ENCODE measurements at regions not wholly inside any gene's neighbourhood (a gene's known extent, or its start where the extent isn't known, plus 50 kb on each side); places are given as distances from the start of the nearest gene placed in this dataset.

GRCh38 chr10:1989090-1989489, 251.8 kb upstream of the ADARB2 start:
- Mint-ChIP-seq H3K4me3 (no peak overlapping the region), H3K36me3 (ENCODE audit: low read depth) (no peaks in the 10 kb centered on the region), H3K27me3 (no peaks in the 10 kb centered on the region), H3K4me1 (ENCODE audit: low read depth) (no peaks in the 10 kb centered on the region), H3K27ac (no peak overlapping the region), H3K9me3 (no peaks in the 10 kb centered on the region)
- intact Hi-C loops (cut with micrococcal nuclease): no loop called here

GRCh38 chr10:1981976-1982375, 244.7 kb upstream of the ADARB2 start:
- Mint-ChIP-seq H3K27ac (no peak overlapping the region), H3K4me3 (no peak overlapping the region), H3K9me3 (no peaks in the 10 kb centered on the region), H3K36me3 (ENCODE audit: low read depth) (no peaks in the 10 kb centered on the region), H3K27me3 (no peaks in the 10 kb centered on the region), H3K4me1 (ENCODE audit: low read depth) (no peaks in the 10 kb centered on the region)
- intact Hi-C loops (cut with micrococcal nuclease): no loop called here

GRCh38 chr10:1980459-1980858, 243.1 kb upstream of the ADARB2 start:
- Mint-ChIP-seq H3K27me3 (no peaks in the 10 kb centered on the region), H3K4me3 (no peak overlapping the region), H3K4me1 (ENCODE audit: low read depth) (no peaks in the 10 kb centered on the region), H3K9me3 (no peaks in the 10 kb centered on the region), H3K36me3 (ENCODE audit: low read depth) (no peaks in the 10 kb centered on the region), H3K27ac (no peak overlapping the region)
- intact Hi-C loops (cut with micrococcal nuclease): no loop called here

DNA sequence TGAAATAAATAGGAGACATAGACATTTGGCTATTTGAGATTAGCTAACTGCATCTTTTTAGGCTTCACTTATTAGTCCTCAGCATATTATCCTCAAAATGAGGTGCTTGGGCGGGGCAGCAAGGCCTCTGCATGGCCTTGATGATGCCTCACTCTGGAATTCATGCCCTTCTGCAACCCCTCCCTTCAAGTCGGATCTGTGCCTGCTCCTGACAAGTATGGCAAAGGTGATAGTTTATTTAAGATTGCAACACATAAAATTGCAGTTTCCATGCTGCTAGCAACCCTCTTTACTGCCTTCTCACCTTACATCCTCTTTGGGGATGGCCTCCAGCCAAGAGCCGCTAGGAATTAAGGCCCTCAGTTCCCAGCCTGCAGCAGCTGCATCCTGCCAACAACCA, 241.3 kb upstream of the ADARB2 start:
- Mint-ChIP-seq H3K4me1 (ENCODE audit: low read depth) (no peaks in the 10 kb centered on the region), H3K27ac (no peak overlapping the region), H3K9me3 (no peaks in the 10 kb centered on the region), H3K4me3 (no peak overlapping the region), H3K27me3 (no peaks in the 10 kb centered on the region), H3K36me3 (ENCODE audit: low read depth) (no peaks in the 10 kb centered on the region)
- intact Hi-C loops (cut with micrococcal nuclease): no loop called here

DNA sequence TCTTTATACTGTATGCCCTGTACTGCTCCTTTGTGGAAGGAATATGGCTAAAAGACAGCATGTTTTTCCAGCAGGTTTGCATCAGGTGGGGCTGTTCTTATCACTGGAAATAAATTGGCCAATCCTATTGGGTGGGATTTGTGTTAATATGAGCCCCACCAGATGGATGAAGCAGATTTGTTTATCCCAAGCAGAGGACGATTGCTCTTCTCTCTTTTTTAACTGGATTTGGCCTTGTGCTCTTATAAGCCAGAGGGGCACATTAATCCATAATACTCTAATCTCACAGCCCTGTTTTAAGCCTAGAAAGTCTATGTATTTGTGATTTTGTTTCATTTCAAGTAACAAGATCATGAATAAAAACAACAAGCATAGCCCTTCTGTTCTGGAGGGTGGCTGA, 240.1 kb upstream of the ADARB2 start:
- no peaks in the 10 kb centered on the region for H3K27me3 Mint-ChIP-seq
- H3K4me1 Mint-ChIP-seq (ENCODE audit: low read depth): no peaks in the 10 kb centered on the region
- H3K4me3 Mint-ChIP-seq: no peak overlapping the region
- H3K27ac Mint-ChIP-seq: no peak overlapping the region
- no peaks in the 10 kb centered on the region for H3K36me3 Mint-ChIP-seq (ENCODE audit: low read depth)
- intact Hi-C loops (cut with micrococcal nuclease): no loop called here
- H3K9me3 Mint-ChIP-seq: peaks cover 2% of the 10 kb centered on the region

DNA sequence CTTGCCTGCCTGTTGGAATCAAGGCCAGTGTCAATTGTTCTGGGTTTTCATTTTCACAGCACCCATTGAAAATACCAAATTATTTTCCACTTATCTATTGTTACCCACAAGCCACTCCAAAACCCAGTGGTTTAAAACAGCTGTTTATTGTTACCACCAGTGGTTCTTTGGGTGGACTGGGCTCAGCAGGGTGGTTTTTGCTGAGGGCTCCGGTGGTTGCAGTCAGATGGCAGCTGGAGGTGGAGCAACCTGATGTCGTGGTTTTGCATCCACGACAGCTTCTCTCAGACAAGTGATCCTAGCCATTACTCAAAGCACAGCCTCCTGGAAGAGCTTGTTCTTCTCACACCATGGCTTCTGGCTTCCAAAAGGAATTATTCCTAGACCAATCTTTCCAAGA, 235.1 kb upstream of the ADARB2 start:
- Mint-ChIP-seq H3K36me3 (ENCODE audit: low read depth) (no peaks in the 10 kb centered on the region), H3K4me3 (no peak overlapping the region)
- intact Hi-C loops (cut with micrococcal nuclease): no loop called here

DNA sequence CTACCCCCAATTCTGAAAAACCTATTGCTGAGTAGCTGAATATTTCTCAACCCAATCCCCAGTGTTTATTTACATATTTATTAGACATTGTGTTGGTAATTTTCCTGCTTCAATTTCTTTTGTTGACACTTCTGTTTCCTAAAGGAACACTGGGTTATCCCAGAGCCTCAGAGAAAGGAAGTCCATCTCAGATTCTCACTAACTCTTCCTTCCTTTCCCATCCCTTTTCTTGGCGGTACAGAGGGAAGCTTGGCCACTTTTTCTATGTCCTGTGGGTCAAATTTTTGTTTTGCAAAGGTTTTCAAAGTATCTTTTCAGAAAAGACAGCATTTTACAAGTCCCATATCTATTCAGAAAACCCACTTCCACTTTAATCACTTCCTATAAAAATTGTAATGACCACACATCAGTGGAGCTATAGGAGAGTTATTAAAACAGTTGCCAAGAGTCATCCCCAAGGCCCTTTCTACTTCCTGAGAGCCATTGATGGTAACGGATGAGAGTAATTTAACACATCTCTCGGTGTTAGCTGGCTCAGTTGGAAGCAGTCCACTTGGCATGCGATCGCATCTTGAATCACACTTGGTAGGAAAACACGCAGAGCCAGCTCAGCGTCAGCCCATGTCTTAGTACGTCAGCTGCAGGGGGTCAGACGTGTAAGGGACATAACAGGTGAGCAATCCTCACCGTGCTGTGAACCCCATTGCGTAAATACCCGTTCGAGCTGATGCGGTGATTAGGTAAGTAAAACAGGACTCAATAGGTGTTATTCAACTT, 231.1 kb upstream of the ADARB2 start:
- Mint-ChIP-seq H3K27me3 (no peaks in the 10 kb centered on the region), H3K36me3 (ENCODE audit: low read depth) (no peaks in the 10 kb centered on the region), H3K4me3 (no peak overlapping the region), H3K4me1 (ENCODE audit: low read depth) (no peaks in the 10 kb centered on the region), H3K9me3 (peaks cover 22% of the 10 kb centered on the region), H3K27ac (no peak overlapping the region)
- intact Hi-C loops (cut with micrococcal nuclease): no loop called here

More for the DNA sequence above, 235.1 kb upstream of the ADARB2 start:
- Mint-ChIP-seq H3K27me3 (no peaks in the 10 kb centered on the region), H3K27ac (no peak overlapping the region), H3K4me1 (ENCODE audit: low read depth) (no peaks in the 10 kb centered on the region), H3K9me3 (peaks cover 22% of the 10 kb centered on the region)

- no peak overlapping the region for H3K27ac Mint-ChIP-seq
- peaks cover 14% of the 10 kb centered on the region for H3K9me3 Mint-ChIP-seq
Observed at GRCh38 chr10:1966712-1967376, 229.5 kb upstream of the ADARB2 start.

GRCh38 chr10:1964476-1964875, 227.2 kb upstream of the ADARB2 start:
- intact Hi-C loops (cut with micrococcal nuclease): no loop called here
- Mint-ChIP-seq H3K4me1 (ENCODE audit: low read depth) (no peaks in the 10 kb centered on the region), H3K36me3 (ENCODE audit: low read depth) (no peaks in the 10 kb centered on the region), H3K9me3 (no peaks in the 10 kb centered on the region), H3K27me3 (no peaks in the 10 kb centered on the region), H3K27ac (no peak overlapping the region), H3K4me3 (no peak overlapping the region)

More at GRCh38 chr10:1966712-1967376, 229.5 kb upstream of the ADARB2 start:
- Mint-ChIP-seq H3K4me3 (no peak overlapping the region), H3K4me1 (ENCODE audit: low read depth) (no peaks in the 10 kb centered on the region), H3K36me3 (ENCODE audit: low read depth) (no peaks in the 10 kb centered on the region), H3K27me3 (no peaks in the 10 kb centered on the region)
- intact Hi-C loops (cut with micrococcal nuclease): no loop called here

- H3K4me1 Mint-ChIP-seq (ENCODE audit: low read depth): no peaks in the 10 kb centered on the region
- H3K36me3 Mint-ChIP-seq (ENCODE audit: low read depth): no peaks in the 10 kb centered on the region
- no peaks in the 10 kb centered on the region for H3K27me3 Mint-ChIP-seq
- no peaks in the 10 kb centered on the region for H3K9me3 Mint-ChIP-seq
- intact Hi-C loops (cut with micrococcal nuclease): no loop called here
- no peak overlapping the region for H3K27ac Mint-ChIP-seq
- no peak overlapping the region for H3K4me3 Mint-ChIP-seq
Observed at GRCh38 chr10:1963341-1963740, 226.0 kb upstream of the ADARB2 start.

- intact Hi-C loops (cut with micrococcal nuclease): no loop called here
- Mint-ChIP-seq H3K36me3 (ENCODE audit: low read depth) (no peaks in the 10 kb centered on the region), H3K4me1 (ENCODE audit: low read depth) (no peaks in the 10 kb centered on the region), H3K27ac (no peak overlapping the region), H3K27me3 (no peaks in the 10 kb centered on the region), H3K4me3 (no peak overlapping the region), H3K9me3 (no peaks in the 10 kb centered on the region)
Observed at GRCh38 chr10:1961989-1962388, 224.7 kb upstream of the ADARB2 start.

DNA sequence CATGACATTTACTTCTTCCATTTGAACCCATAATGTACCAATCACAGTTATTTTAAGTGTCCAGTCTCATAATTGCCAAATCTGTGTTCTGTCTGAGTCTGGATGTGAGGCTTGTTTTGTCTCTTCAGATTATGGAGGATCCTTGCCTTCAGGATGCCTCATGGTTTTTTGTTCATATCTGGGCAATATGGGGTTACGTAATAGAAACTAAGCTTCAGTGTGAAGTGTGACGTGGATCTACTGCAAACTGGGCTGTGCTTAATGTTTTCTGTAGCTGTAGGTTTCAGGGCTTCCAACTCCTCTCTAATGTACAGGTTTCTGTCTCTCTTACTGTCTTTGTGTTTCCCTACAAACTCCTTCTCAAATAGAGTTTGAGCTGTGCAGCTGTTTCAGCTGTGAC, 223.7 kb upstream of the ADARB2 start:
- H3K27me3 Mint-ChIP-seq: no peaks in the 10 kb centered on the region
- H3K36me3 Mint-ChIP-seq (ENCODE audit: low read depth): no peaks in the 10 kb centered on the region
- no peaks in the 10 kb centered on the region for H3K4me1 Mint-ChIP-seq (ENCODE audit: low read depth)
- intact Hi-C loops (cut with micrococcal nuclease): no loop called here
- no peaks in the 10 kb centered on the region for H3K9me3 Mint-ChIP-seq
- no peak overlapping the region for H3K27ac Mint-ChIP-seq
- H3K4me3 Mint-ChIP-seq: no peak overlapping the region

DNA sequence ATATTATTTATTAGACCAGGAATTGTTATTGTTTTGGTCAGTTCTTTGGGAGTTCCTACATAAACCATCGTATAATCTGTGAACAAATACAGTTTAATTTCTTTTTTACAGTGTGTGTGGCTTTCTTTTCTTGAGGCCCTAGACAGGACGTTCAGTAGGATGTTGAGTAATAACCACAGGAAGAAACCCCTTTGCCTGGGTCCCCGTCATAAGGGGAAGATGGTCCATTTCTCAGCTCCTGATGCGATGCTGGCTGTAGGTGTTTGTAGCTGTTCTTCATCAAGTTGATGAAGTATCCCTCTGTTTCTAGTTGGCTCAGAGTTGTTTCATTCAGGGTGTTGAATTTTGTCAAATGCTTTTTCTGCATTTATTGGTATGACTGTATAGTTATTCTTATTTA, 219.7 kb upstream of the ADARB2 start:
- no peaks in the 10 kb centered on the region for H3K36me3 Mint-ChIP-seq (ENCODE audit: low read depth)
- H3K4me1 Mint-ChIP-seq (ENCODE audit: low read depth): no peaks in the 10 kb centered on the region
- no peaks in the 10 kb centered on the region for H3K27me3 Mint-ChIP-seq
- H3K27ac Mint-ChIP-seq: no peak overlapping the region
- no peak overlapping the region for H3K4me3 Mint-ChIP-seq
- intact Hi-C loops (cut with micrococcal nuclease): no loop called here
- H3K9me3 Mint-ChIP-seq: peaks cover 13% of the 10 kb centered on the region

GRCh38 chr10:1954300-1954699, 217.0 kb upstream of the ADARB2 start:
- no peak overlapping the region for H3K4me3 Mint-ChIP-seq
- H3K4me1 Mint-ChIP-seq (ENCODE audit: low read depth): no peaks in the 10 kb centered on the region
- no peaks in the 10 kb centered on the region for H3K27me3 Mint-ChIP-seq
- intact Hi-C loops (cut with micrococcal nuclease): no loop called here
- H3K9me3 Mint-ChIP-seq: peaks cover 21% of the 10 kb centered on the region
- no peaks in the 10 kb centered on the region for H3K36me3 Mint-ChIP-seq (ENCODE audit: low read depth)
- H3K27ac Mint-ChIP-seq: no peak overlapping the region

Measured in dendritic cell treated with granulocyte-macrophage colony-stimulating factor and Interleukin-4, amounts not matched to agents 40 ng/mL and 50 ng/mL, for 4 days (primary cell).